Upper lobe of right lung (tissue), 1 donor: ENCODE measurements at regions not wholly inside any gene's neighbourhood (a gene's known extent, or its start where the extent isn't known, plus 50 kb on each side); places are given as distances from the start of the nearest gene placed in this dataset.
"Not testable (repeated sequence)": the region's sequence is repeated elsewhere in the genome, so short reads cannot be mapped to it uniquely, and the experiment has no call there.

Source experiments
- ATAC-seq: fragments of 200-7000 bp; cut with Tn5 transposase; one replicate; pipeline ENCODE4 v1.9.1; 2020; ENCODE audit warnings: mild to moderate bottlenecking, moderate library complexity
- DNase-seq: peaks from one replicate; pipeline ENCODE4 v3.0.0-alpha.2; 2020
- H3K27ac ChIP-seq: fragments of 200-600 bp; one replicate; pipeline ENCODE4 v1.8.0; 2022
- H3K27me3 ChIP-seq: fragments of 200-600 bp; one replicate; pipeline ENCODE4 v1.8.0; 2022; ENCODE audit warnings: mild to moderate bottlenecking
- H3K36me3 ChIP-seq: fragments of 200-600 bp; one replicate; pipeline ENCODE4 v1.8.0; 2022
- H3K4me1 ChIP-seq: fragments of 200-600 bp; one replicate; pipeline ENCODE4 v1.8.0; 2022
- H3K4me3 ChIP-seq: fragments of 200-600 bp; one replicate; pipeline ENCODE4 v1.8.0; 2022; ENCODE audit warnings: mild to moderate bottlenecking
- H3K9me3 ChIP-seq: fragments of 200-600 bp; one replicate; pipeline ENCODE4 v1.8.0; 2022
- CTCF ChIP-seq: fragments of 200-600 bp; IDR thresholded peaks from one replicate; pipeline ENCODE4 v1.8.0; 2022; ENCODE audit warnings: antibody characterized with exemption
- intact Hi-C: fragments of 100-400 bp; cut with DNase I; formaldehyde crosslinking; loops from one replicate; pipeline ENCODE4 v1.11.0; 2022
- donor health status: DM: no; HTN: yes; CAD: no; lungs with severe emphysema.

GRCh38 chr10:21368022-21368582 lies 157.4 kb downstream of the SKIDA1 start:
- H3K9me3 ChIP-seq: no peaks in the 10 kb centered on the region
- intact Hi-C loops: no loop called here
- H3K4me3 ChIP-seq: no peak overlapping the region
- no peaks in the 10 kb centered on the region for H3K27me3 ChIP-seq
- no peak for DNase-seq
- no peak overlapping the region for H3K27ac ChIP-seq
- TF ChIP-seq CTCF: no peak
- H3K36me3 ChIP-seq: no peaks in the 10 kb centered on the region
- ATAC-seq: no peak
- H3K4me1 ChIP-seq: peaks cover 20% of the 10 kb centered on the region

DNA sequence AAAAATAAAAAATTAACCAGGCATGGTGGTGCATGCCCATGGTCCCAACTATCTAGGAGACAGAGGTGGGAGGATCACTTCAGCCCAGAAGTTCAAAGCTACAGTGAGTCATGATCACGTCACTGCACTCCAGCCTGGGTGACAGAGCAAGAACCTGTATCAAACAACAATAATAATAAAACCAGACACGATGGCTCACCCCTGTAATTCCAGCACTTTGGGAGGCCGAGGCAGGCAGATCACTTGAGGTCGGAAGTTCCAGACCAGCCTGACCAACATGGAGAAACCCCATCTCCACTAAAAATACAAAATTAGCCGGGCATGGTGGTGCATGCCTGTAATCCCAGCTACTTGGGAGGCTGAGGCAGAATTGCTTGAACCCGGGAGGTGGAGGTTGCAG lies 159.4 kb downstream of the SKIDA1 start:
- DNase-seq, H3K4me3 ChIP-seq, intact Hi-C loops, H3K9me3 ChIP-seq, ATAC-seq, H3K36me3 ChIP-seq, H3K27me3 ChIP-seq, H3K27ac ChIP-seq: not testable (repeated sequence)
- peaks cover 18% of the 10 kb centered on the region for H3K4me1 ChIP-seq

GRCh38 chr10:21364196-21365114 lies 161.0 kb downstream of the SKIDA1 start:
- intact Hi-C loops: no loop called here
- Histone ChIP-seq H3K9me3 (no peaks in the 10 kb centered on the region), H3K27me3 (no peaks in the 10 kb centered on the region), H3K4me1 (peaks cover 18% of the 10 kb centered on the region), H3K36me3 (no peaks in the 10 kb centered on the region), H3K4me3 (no peak overlapping the region), H3K27ac (peak overlapping the region; percentile 21)
- DNase-seq (no peak), ATAC-seq (peak; percentile 33)
- no peak for TF ChIP-seq CTCF

GRCh38 chr10:21363731-21364104 lies 161.8 kb downstream of the SKIDA1 start:
- Histone ChIP-seq H3K36me3 (no peaks in the 10 kb centered on the region), H3K4me3 (no peak overlapping the region), H3K27ac (no peak overlapping the region), H3K9me3 (no peaks in the 10 kb centered on the region), H3K27me3 (no peaks in the 10 kb centered on the region), H3K4me1 (peaks cover 18% of the 10 kb centered on the region)
- no peak for TF ChIP-seq CTCF
- intact Hi-C loops: no loop called here
- DNase-seq (no peak), ATAC-seq (no peak)

- Histone ChIP-seq H3K27ac (no peak overlapping the region), H3K27me3 (no peaks in the 10 kb centered on the region), H3K9me3 (no peaks in the 10 kb centered on the region), H3K36me3 (no peaks in the 10 kb centered on the region), H3K4me1 (peaks cover 18% of the 10 kb centered on the region), H3K4me3 (no peak overlapping the region)
- ATAC-seq (no peak), DNase-seq (no peak)
- intact Hi-C loops: no loop called here
- TF ChIP-seq CTCF: no peak
These were observed 162.3 kb downstream of the SKIDA1 start for GRCh38 chr10:21363092-21363730.

GRCh38 chr10:21359202-21359601 lies 166.3 kb downstream of the SKIDA1 start:
- no peak for TF ChIP-seq CTCF
- DNase-seq (no peak), ATAC-seq (no peak)
- no peaks in the 10 kb centered on the region for H3K9me3 ChIP-seq
- no peaks in the 10 kb centered on the region for H3K36me3 ChIP-seq
- intact Hi-C loops: no loop called here
- no peak overlapping the region for H3K4me3 ChIP-seq
- no peaks in the 10 kb centered on the region for H3K27me3 ChIP-seq
- peaks cover 9% of the 10 kb centered on the region for H3K4me1 ChIP-seq
- H3K27ac ChIP-seq: no peak overlapping the region
